Liver (tissue), 8 donors: ENCODE measurements at regions not wholly inside any gene's neighbourhood (a gene's known extent, or its start where the extent isn't known, plus 50 kb on each side); places are given as distances from the start of the nearest gene placed in this dataset.

Experiments
- DNase-seq: peaks from one replicate; pipeline ENCODE4 v3.0.0-alpha.2; 2017; ENCODE audit warnings: low spot score
- H3K27ac ChIP-seq, 2 donors: one replicate each; pipeline ENCODE4 v1.7.0; 2013; ENCODE audit warnings: inconsistent platforms in 2 of 2, low read length in 2 of 2, control low read depth in 1 of 2, low read depth in 1 of 2, mild to moderate bottlenecking in 1 of 2
- H3K27me3 ChIP-seq, 4 donors: one replicate each; pipeline versions ENCODE4 v1.6.1 to v1.7.0; 2013; ENCODE audit warnings: low read length in 3 of 4, inconsistent platforms in 1 of 4, mild to moderate bottlenecking in 1 of 4, moderate library complexity in 1 of 4; ENCODE audit not compliant: control insufficient read depth in 4 of 4, insufficient read depth in 4 of 4
- H3K36me3 ChIP-seq, 4 donors: one replicate each; pipeline versions ENCODE4 v1.6.1 to v1.7.0; 2013; ENCODE audit warnings: low read length in 3 of 4, mild to moderate bottlenecking in 3 of 4, low read depth in 1 of 4, moderate library complexity in 1 of 4; ENCODE audit not compliant: control insufficient read depth in 4 of 4, insufficient read depth in 3 of 4
- H3K4me1 ChIP-seq, 4 donors: one replicate each; pipeline versions ENCODE4 v1.6.1 to v1.7.0; 2013; ENCODE audit warnings: low read length in 3 of 4, mild to moderate bottlenecking in 3 of 4, moderate library complexity in 1 of 4; ENCODE audit not compliant: control insufficient read depth in 4 of 4, insufficient read depth in 4 of 4
- H3K4me3 ChIP-seq, 3 donors: one replicate each; pipeline versions ENCODE4 v1.6.1 to v1.7.0; 2013; ENCODE audit warnings: low read length in 3 of 3, control low read depth in 1 of 3, low read depth in 1 of 3, mild to moderate bottlenecking in 1 of 3
- H3K9ac ChIP-seq, 2 donors: one replicate each; pipeline ENCODE4 v1.7.0; 2013; ENCODE audit warnings: low read length in 2 of 2, mild to moderate bottlenecking in 2 of 2, moderate library complexity in 2 of 2, control low read depth in 1 of 2, low read depth in 1 of 2
- H3K9me3 ChIP-seq, 4 donors: one replicate each; pipeline versions ENCODE4 v1.6.1 to v1.7.0; 2013; ENCODE audit warnings: low read length in 3 of 4; ENCODE audit not compliant: control insufficient read depth in 4 of 4
- ATF3 ChIP-seq: IDR thresholded peaks from 2 replicates; pipeline ENCODE4 v1.6.1; 2016; ENCODE audit warnings: antibody characterized with exemption
- CTCF ChIP-seq: fragments of 150-350 bp; IDR thresholded peaks from 2 replicates; pipeline ENCODE4 v1.5.1; 2017; ENCODE audit warnings: improper control_type of control experiment, low read depth, low read length; ENCODE audit not compliant: missing input control
- EGR1 ChIP-seq, 2 donors: IDR thresholded peaks; 2 replicates each; pipeline ENCODE4 v1.6.1; 2016 to 2018; ENCODE audit warnings: antibody characterized with exemption in 2 of 2, low read depth in 2 of 2
- FOXA1 ChIP-seq: IDR thresholded peaks from 2 replicates; pipeline ENCODE4 v1.6.1; 2016; ENCODE audit warnings: antibody characterized with exemption
- GABPA ChIP-seq, 2 donors: IDR thresholded peaks in 1 of 2; conservative IDR thresholded peaks in 1 of 2; 2 replicates each; pipeline ENCODE4 v1.6.1; 2016; ENCODE audit warnings: antibody characterized with exemption in 2 of 2, mild to moderate bottlenecking in 1 of 2, moderate library complexity in 1 of 2
- HNF4A ChIP-seq, 2 donors: conservative IDR thresholded peaks; 2 replicates each; pipeline ENCODE4 v1.6.1; 2016; ENCODE audit warnings: antibody characterized with exemption in 2 of 2, mild to moderate bottlenecking in 2 of 2
- HNF4G ChIP-seq: IDR thresholded peaks from 2 replicates; pipeline ENCODE4 v1.6.1; 2016; ENCODE audit warnings: antibody characterized with exemption
- JUND ChIP-seq, 2 donors: IDR thresholded peaks; 2 replicates each; pipeline ENCODE4 v1.6.1; 2016; ENCODE audit warnings: antibody characterized with exemption in 2 of 2
- NR2F2 ChIP-seq: IDR thresholded peaks from 2 replicates; pipeline ENCODE4 v1.6.1; 2016; ENCODE audit warnings: antibody characterized with exemption
- RAD21 ChIP-seq, 2 donors: IDR thresholded peaks; 2 replicates each; pipeline ENCODE4 v1.6.1; 2016; ENCODE audit warnings: antibody characterized with exemption in 2 of 2, mild to moderate bottlenecking in 2 of 2
- REST ChIP-seq: IDR thresholded peaks from 2 replicates; pipeline ENCODE4 v1.6.1; 2016; ENCODE audit warnings: antibody characterized with exemption, mild to moderate bottlenecking
- RXRA ChIP-seq, 2 donors: IDR thresholded peaks; 2 replicates each; pipeline ENCODE4 v1.6.1; 2017 to 2018; ENCODE audit warnings: antibody characterized with exemption in 2 of 2, mild to moderate bottlenecking in 1 of 2
- SP1 ChIP-seq: IDR thresholded peaks from 2 replicates; pipeline ENCODE4 v1.6.1; 2018; ENCODE audit warnings: antibody characterized with exemption, mild to moderate bottlenecking
- TAF1 ChIP-seq: conservative IDR thresholded peaks from 2 replicates; pipeline ENCODE4 v1.6.1; 2016; ENCODE audit warnings: antibody characterized with exemption, mild to moderate bottlenecking
- YY1 ChIP-seq: IDR thresholded peaks from 2 replicates; pipeline ENCODE4 v1.6.1; 2016; ENCODE audit warnings: antibody characterized with exemption, mild to moderate bottlenecking
- ZBTB33 ChIP-seq: IDR thresholded peaks from 2 replicates; pipeline ENCODE4 v1.6.1; 2016; ENCODE audit warnings: antibody characterized with exemption
- whole genome bisulfite sequencing: extraction: QIAGEN DNeasy Blood & Tissue Kit; methylation state at CpG from one replicate; pipeline ENCODE4 v1.1.7; 2013; 5-methylcytosine and 5-hydroxymethylcytosine counted together
- TF ChIP-seq, protein P1 (sequence below): IDR thresholded peaks from 2 replicates; pipeline ENCODE4 v1.6.1; 2016; ENCODE audit warnings: antibody characterized with exemption
- donor health status: healthy.
- donor health status: healthy.
- donor health status: healthy.
- donor health status: healthy.
- donor health status: healthy.

- H3K27me3 ChIP-seq: no peaks in the 10 kb centered on the region
- no peaks in the 10 kb centered on the region for H3K36me3 ChIP-seq
- H3K4me1 ChIP-seq: no peaks in the 10 kb centered on the region
- H3K9me3 ChIP-seq: peaks cover 0 to 3% (median 1%) of the 10 kb centered on the region in 4 donors
- H3K4me3 ChIP-seq: no peak overlapping the region
- no peak overlapping the region for H3K27ac ChIP-seq
- no peak overlapping the region for H3K9ac ChIP-seq
- no peak for DNase-seq
- no peak for TF ChIP-seq CTCF
- TF ChIP-seq TAF1: no peak
- no peak for TF ChIP-seq HNF4A (conservative IDR thresholded peaks at IDR 0.05)
- TF ChIP-seq FOXA1: no peak
- TF ChIP-seq YY1: no peak
- TF ChIP-seq, protein P1, sequence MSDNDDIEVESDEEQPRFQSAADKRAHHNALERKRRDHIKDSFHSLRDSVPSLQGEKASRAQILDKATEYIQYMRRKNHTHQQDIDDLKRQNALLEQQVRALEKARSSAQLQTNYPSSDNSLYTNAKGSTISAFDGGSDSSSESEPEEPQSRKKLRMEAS: no peak
- TF ChIP-seq NR2F2: no peak
- no peak for TF ChIP-seq SP1
- TF ChIP-seq ZBTB33: no peak
- no peak for TF ChIP-seq HNF4G
- no peak for TF ChIP-seq GABPA (IDR thresholded peaks at IDR 0.05 in 1 of 2, conservative IDR thresholded peaks at IDR 0.05 in 1 of 2)
- no peak for TF ChIP-seq REST
- TF ChIP-seq RXRA (IDR thresholded peaks at IDR 0.05): no peak
- 50% methylated on average over 1 of the region's 1 CpG for WGBS
Measured at GRCh38 chr9:11158063-11158462, 545.3 kb upstream of the PTPRD start.

- TF ChIP-seq SP1 (no peak), EGR1 (IDR thresholded peaks at IDR 0.05; ENCODE audit: low read depth in 2 of 2) (no peak), CTCF (no peak), RAD21 (IDR thresholded peaks at IDR 0.05) (no peak), ZBTB33 (no peak), JUND (IDR thresholded peaks at IDR 0.05) (no peak), RXRA (IDR thresholded peaks at IDR 0.05) (no peak), TAF1 (no peak), NR2F2 (no peak), HNF4G (no peak), GABPA (IDR thresholded peaks at IDR 0.05 in 1 of 2, conservative IDR thresholded peaks at IDR 0.05 in 1 of 2) (no peak), ATF3 (no peak), HNF4A (conservative IDR thresholded peaks at IDR 0.05) (no peak)
- TF ChIP-seq, protein P1: no peak
- Histone ChIP-seq H3K36me3 (no peaks in the 10 kb centered on the region), H3K4me1 (no peaks in the 10 kb centered on the region), H3K27me3 (no peaks in the 10 kb centered on the region), H3K9ac (no peak overlapping the region), H3K4me3 (no peak overlapping the region), H3K9me3 (peaks cover 0 to 3% (median 1%) of the 10 kb centered on the region in 4 donors), H3K27ac (no peak overlapping the region)
- DNase-seq: no peak
Measured at GRCh38 chr9:11158676-11159075, 545.9 kb upstream of the PTPRD start.
